Prostate gland (tissue), 2 donors: ENCODE measurements at regions not wholly inside any gene's neighbourhood (a gene's known extent, or its start where the extent isn't known, plus 50 kb on each side); places are given as distances from the start of the nearest gene placed in this dataset.

Experiments
- POLR2A ChIP-seq: fragments of 450-650 bp; IDR thresholded peaks from one replicate; pipeline ENCODE4 v1.6.1; 2016; ENCODE audit warnings: antibody characterized with exemption, mild to moderate bottlenecking
- POLR2AphosphoS5 ChIP-seq: sonication (generic); formaldehyde crosslinking; IDR thresholded peaks from one replicate; pipeline ENCODE4 v1.6.1; 2017; ENCODE audit warnings: antibody characterized with exemption
- TF ChIP-seq, protein P1 (sequence below), 4 experiments: fragments of 200-600 bp in 2 of 4; fragments of 450-650 bp in 2 of 4; sonication (generic) in 2 of 4; IDR thresholded peaks; 1 replicate in 3 of 4; 2 replicates in 1 of 4; pipeline ENCODE4 v1.5.1; 2016 to 2019; ENCODE audit warnings: antibody characterized with exemption in 4 of 4, mild to moderate bottlenecking in 2 of 4, moderate library complexity in 2 of 4

DNA sequence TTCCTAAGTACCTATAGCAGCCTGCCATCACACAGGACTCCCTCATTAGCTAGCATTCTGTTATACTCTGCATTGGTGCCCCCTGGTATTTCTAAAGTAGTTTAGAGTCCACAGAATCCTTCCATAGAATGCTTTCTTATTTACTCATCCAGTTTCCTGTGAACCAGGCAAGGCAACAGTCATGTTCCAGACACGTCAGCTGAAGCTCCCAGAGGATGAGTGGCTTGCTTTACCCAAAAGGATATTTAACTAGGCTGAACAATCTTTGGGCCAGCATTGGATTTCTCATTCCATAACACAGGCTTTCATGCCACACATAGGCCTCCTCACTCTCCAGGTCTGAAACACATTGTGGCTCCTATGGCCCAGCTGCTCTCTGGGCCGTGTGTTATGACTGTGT, 203.8 kb upstream of the MAP3K7 start:
- TF ChIP-seq, protein P1, sequence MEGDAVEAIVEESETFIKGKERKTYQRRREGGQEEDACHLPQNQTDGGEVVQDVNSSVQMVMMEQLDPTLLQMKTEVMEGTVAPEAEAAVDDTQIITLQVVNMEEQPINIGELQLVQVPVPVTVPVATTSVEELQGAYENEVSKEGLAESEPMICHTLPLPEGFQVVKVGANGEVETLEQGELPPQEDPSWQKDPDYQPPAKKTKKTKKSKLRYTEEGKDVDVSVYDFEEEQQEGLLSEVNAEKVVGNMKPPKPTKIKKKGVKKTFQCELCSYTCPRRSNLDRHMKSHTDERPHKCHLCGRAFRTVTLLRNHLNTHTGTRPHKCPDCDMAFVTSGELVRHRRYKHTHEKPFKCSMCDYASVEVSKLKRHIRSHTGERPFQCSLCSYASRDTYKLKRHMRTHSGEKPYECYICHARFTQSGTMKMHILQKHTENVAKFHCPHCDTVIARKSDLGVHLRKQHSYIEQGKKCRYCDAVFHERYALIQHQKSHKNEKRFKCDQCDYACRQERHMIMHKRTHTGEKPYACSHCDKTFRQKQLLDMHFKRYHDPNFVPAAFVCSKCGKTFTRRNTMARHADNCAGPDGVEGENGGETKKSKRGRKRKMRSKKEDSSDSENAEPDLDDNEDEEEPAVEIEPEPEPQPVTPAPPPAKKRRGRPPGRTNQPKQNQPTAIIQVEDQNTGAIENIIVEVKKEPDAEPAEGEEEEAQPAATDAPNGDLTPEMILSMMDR (IDR thresholded peaks at IDR 0.05) = no peak
- TF ChIP-seq POLR2A (no peak), POLR2AphosphoS5 (no peak)
